D721Med (cell line): ENCODE measurements at regions not wholly inside any gene's neighbourhood (a gene's known extent, or its start where the extent isn't known, plus 50 kb on each side); places are given as distances from the start of the nearest gene placed in this dataset.
A peak's percentile ranks its signal among the peaks of the same experiment; 100 is the strongest.

ENCODE experiments used
- DNase-seq: peaks from one replicate; pipeline ENCODE4 v3.0.0; 2011; ENCODE audit warnings: low spot score; ENCODE audit not compliant: insufficient read length
- FAIRE-seq: peaks from 2 replicates; lab custom pipeline; 2011; peaks lifted over from hg19 to GRCh38; lab: Jason Lieb, UNC
- CTCF ChIP-seq: IDR thresholded peaks from 2 replicates; pipeline ENCODE4 v1.5.1; 2012; ENCODE audit warnings: mild to moderate bottlenecking, control low read depth; ENCODE audit not compliant: insufficient read depth; ENCODE audit errors: missing control alignments

DNA sequence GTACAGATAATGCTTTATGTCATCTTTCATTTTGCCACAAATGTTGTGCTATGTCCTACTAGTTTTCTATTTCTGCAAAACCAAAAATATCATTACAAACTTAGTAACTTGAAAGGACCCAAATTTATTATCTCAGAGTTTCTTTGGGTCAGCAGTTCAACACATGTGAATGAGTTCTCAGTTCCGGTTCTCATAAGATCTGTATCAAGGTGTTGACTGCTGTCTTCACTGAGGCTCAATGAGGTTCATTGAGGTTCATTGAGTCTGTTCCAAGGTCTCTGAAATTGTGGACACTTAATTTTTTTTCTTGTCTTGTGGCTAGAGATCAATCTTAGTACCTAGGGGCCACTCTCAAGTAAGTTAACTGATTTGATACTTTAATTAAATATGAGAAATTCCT is 525.1 kb upstream of the BRINP3 start:
- no peak for TF ChIP-seq CTCF
- FAIRE-seq (no peak), DNase-seq (no peak)

DNA sequence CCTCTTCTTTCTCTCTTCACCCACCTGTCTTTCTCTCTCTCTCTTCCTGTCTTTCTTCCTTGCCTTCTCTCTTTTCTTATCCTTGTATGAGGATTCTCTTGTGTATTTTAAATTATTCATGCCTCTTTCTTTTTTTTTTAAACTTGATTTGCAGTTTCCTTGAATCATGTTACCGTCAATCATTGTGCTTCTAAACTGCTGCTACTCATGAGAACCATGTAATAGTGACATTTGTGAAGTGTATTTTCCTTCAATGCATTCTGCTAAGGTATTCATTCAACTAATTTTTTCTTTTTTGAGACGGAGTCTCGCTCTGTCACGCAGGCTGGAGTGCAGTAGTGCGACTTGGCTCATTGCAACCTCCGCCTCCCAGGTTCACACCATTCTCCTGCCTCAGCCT is 539.1 kb upstream of the BRINP3 start:
- no peak for FAIRE-seq
- DNase-seq = no peak
- no peak for TF ChIP-seq CTCF

- DNase-seq (no peak), FAIRE-seq (no peak)
Measured at GRCh38 chr1:191022856-191023255, 545.2 kb upstream of the BRINP3 start.

GRCh38 chr1:191025896-191026642 is 548.4 kb upstream of the BRINP3 start:
- DNase-seq (no peak), FAIRE-seq (no peak)
- TF ChIP-seq CTCF = no peak

More at GRCh38 chr1:191022856-191023255, 545.2 kb upstream of the BRINP3 start:
- no peak for TF ChIP-seq CTCF

DNA sequence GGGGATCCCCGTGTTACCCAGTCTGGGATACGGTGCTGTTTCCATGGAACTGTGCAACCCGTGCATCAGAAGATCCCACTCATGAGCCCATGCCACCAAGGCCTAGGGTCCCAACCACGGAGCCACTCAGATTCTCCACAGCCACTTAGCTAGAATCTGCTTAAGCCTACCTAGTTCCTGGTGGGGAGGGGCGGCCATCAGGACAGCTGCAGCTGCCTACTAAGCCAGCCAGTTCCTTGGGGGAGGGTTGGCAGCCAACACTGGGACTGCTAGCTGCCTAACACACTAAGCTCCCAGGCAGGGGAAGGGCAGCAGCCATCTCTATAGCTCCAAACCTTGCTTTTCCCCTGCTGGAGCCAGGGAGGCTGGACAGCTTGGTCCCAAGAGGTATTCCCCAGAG is 549.2 kb upstream of the BRINP3 start:
- no peak for FAIRE-seq
- no peak for DNase-seq
- no peak for TF ChIP-seq CTCF

- no peak for DNase-seq
- no peak for FAIRE-seq
- TF ChIP-seq CTCF = no peak
Measured at GRCh38 chr1:191034132-191034531, 556.5 kb upstream of the BRINP3 start.

GRCh38 chr1:191043066-191043465 is 565.4 kb upstream of the BRINP3 start:
- FAIRE-seq (peak; percentile 84), DNase-seq (no peak)
- no peak for TF ChIP-seq CTCF
